AG04450 (cell line): ENCODE measurements at regions not wholly inside any gene's neighbourhood (a gene's known extent, or its start where the extent isn't known, plus 50 kb on each side); places are given as distances from the start of the nearest gene placed in this dataset.

Experiments
- CTCF ChIA-PET: fragments of 300-600, 350-600 bp; formaldehyde crosslinking; extraction: SDS; loops from one replicate; lab custom pipeline; 2022; ENCODE audit warnings: antibody characterized with exemption, inconsistent platforms; lab: Charles Lee
- POLR2A ChIA-PET: fragments of 350-600 bp; formaldehyde crosslinking; extraction: SDS; loops from one replicate; lab custom pipeline; 2021; ENCODE audit warnings: antibody characterized with exemption, inconsistent platforms; lab: Yijun Ruan, JAX
- DNase-seq: peaks from one replicate; pipeline ENCODE4 v3.0.0-alpha.2; 2011; ENCODE audit warnings: low read depth, low spot score
- H3K27ac ChIP-seq: one replicate; pipeline ENCODE4 v1.5.1; 2012; ENCODE audit warnings: low read depth, low read length, control low read depth
- H3K27me3 ChIP-seq: one replicate; pipeline ENCODE4 v1.6.0; 2012; ENCODE audit warnings: low read length; ENCODE audit not compliant: control insufficient read depth, insufficient read depth
- H3K4me3 ChIP-seq: 2 replicates; pipeline ENCODE4 v1.5.1; 2011; ENCODE audit warnings: mild to moderate bottlenecking, low read depth, low read length, control low read depth
- H3K9me3 ChIP-seq: 2 replicates; pipeline ENCODE4 v1.5.1; 2012; ENCODE audit warnings: low read length; ENCODE audit not compliant: control insufficient read depth, insufficient read depth
- CTCF ChIP-seq: IDR thresholded peaks from 2 replicates; pipeline ENCODE4 v1.5.1; 2011; ENCODE audit warnings: low read depth, low read length, control low read depth, inconsistent platforms

- CTCF ChIA-PET, result interaction anchor here (0.6 kb wide), 1 partner anchor 108 kb away, joined by 9 read pairs; no protein-coding TSS in a partner anchor
- H3K9me3 ChIP-seq, result no peaks in the 10 kb centered on the region
- POLR2A ChIA-PET, result no interaction called here
- H3K27me3 ChIP-seq, result no peaks in the 10 kb centered on the region
- no peak for DNase-seq
- H3K4me3 ChIP-seq, result no peak overlapping the region
- H3K27ac ChIP-seq, result no peak overlapping the region
- TF ChIP-seq CTCF, result no peak
Observed at GRCh38 chr12:105454688-105455087, 124.2 kb downstream of the C12orf75 start.

GRCh38 chr12:105455261-105455660, 124.8 kb downstream of the C12orf75 start:
- no peak for TF ChIP-seq CTCF
- POLR2A ChIA-PET, result no interaction called here
- CTCF ChIA-PET, result no interaction called here

GRCh38 chr12:105457026-105457425, 126.5 kb downstream of the C12orf75 start:
- Histone ChIP-seq H3K9me3 (no peaks in the 10 kb centered on the region), H3K4me3 (no peak overlapping the region), H3K27me3 (no peaks in the 10 kb centered on the region), H3K27ac (no peak overlapping the region)
- POLR2A ChIA-PET, result no interaction called here
- no peak for TF ChIP-seq CTCF
- no peak for DNase-seq
- CTCF ChIA-PET, result interaction anchor here (1.4 kb wide), 1 partner anchor 248 kb away, joined by 3 read pairs; no protein-coding TSS in a partner anchor

More at GRCh38 chr12:105455261-105455660, 124.8 kb downstream of the C12orf75 start:
- no peak for DNase-seq
- H3K27me3 ChIP-seq, result no peaks in the 10 kb centered on the region
- H3K4me3 ChIP-seq, result no peak overlapping the region
- H3K9me3 ChIP-seq, result no peaks in the 10 kb centered on the region
- no peak overlapping the region for H3K27ac ChIP-seq

GRCh38 chr12:105459760-105460330, 129.4 kb downstream of the C12orf75 start:
- no peak for DNase-seq
- CTCF ChIA-PET, result no interaction called here

More at GRCh38 chr12:105459760-105460330, 129.4 kb downstream of the C12orf75 start:
- TF ChIP-seq CTCF, result no peak
- Histone ChIP-seq H3K27ac (no peak overlapping the region), H3K27me3 (peaks cover 3% of the 10 kb centered on the region), H3K9me3 (no peaks in the 10 kb centered on the region), H3K4me3 (no peak overlapping the region)
- POLR2A ChIA-PET, result no interaction called here
